Medulla oblongata (tissue), 1 donor: ENCODE measurements at regions not wholly inside any gene's neighbourhood (a gene's known extent, or its start where the extent isn't known, plus 50 kb on each side); places are given as distances from the start of the nearest gene placed in this dataset.
A peak's percentile ranks its signal among the peaks of the same experiment; 100 is the strongest.

Experiments
- DNase-seq: peaks from one replicate; pipeline ENCODE4 v3.0.0-alpha.2; 2015; ENCODE audit errors: extremely low spot score

DNA sequence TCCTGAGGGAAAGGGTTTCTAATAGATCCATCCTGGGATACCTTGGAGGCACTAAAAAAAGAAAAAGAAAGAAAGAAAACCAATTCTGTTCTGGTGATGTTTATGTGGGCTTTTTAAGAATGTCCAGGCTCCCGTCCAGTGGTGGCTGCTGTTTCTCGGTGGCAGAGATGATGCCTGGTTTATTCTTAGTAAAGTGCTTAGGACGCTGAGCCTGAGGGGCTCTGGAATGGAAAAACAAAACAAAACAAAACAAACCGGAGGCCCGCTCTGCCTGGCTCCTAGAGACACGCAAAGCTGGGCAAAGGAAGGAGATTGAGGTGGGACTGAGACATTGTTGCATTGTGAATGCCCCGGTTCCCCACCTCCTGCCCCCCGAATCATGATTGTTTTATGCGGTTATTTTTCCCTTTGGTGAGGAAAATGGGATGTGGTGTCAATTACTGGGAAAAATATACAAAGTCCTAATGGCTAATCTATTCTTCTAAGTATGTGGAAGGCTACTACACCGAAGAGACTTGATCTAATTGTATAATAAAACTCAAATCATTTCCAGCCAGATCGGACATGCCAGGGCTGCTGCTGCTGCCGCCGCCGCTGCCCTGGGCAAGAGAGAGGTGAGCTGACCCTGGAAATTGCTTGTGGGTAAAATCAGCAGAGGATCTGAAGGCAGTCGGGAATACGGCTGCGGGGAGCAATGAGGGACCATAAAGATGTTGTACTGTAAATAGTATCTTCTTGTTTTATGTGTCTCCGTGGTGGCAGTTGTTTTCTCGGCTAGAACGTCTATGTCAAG lies 644.9 kb downstream of the CCDC171 start:
- no peak for DNase-seq

DNA sequence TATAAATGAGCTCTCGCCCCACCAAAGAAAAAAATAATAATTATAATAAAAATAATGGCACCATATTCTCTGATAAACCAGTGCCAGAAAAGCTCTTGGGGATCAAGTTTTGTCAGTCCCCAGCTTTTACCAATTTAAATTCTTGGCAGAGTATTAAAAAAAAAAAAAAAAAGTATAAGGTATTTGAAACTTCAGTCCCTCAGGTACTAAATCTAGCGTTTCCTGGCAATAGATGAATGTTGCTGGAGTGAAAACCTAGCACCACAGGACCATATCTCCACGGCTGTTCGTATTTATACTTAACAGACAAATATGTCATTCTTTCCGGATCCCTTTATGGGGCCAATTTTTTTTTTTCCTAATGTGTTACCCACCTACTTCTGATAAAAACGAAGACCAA lies 646.2 kb downstream of the CCDC171 start:
- no peak for DNase-seq

DNA sequence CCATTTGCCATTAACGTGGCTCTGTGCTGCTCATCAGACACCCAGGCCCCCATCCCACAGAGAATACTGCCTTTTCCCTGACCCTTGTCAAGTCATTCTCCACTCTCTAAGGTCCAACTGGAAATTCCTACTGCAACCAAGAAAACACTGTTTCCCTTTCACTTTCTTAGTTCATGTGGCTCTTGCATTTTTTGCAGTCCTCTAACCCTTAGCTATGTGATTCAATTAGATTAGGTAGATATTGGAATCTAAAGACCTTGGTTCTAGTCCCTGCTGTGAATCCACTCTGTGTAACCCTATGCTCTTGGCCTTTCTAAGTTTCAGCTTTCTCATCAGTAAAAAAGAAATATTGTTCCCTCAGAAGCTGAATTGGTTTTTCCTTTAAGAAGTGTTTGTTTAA lies 649.4 kb downstream of the CCDC171 start:
- DNase-seq, result no peak

DNA sequence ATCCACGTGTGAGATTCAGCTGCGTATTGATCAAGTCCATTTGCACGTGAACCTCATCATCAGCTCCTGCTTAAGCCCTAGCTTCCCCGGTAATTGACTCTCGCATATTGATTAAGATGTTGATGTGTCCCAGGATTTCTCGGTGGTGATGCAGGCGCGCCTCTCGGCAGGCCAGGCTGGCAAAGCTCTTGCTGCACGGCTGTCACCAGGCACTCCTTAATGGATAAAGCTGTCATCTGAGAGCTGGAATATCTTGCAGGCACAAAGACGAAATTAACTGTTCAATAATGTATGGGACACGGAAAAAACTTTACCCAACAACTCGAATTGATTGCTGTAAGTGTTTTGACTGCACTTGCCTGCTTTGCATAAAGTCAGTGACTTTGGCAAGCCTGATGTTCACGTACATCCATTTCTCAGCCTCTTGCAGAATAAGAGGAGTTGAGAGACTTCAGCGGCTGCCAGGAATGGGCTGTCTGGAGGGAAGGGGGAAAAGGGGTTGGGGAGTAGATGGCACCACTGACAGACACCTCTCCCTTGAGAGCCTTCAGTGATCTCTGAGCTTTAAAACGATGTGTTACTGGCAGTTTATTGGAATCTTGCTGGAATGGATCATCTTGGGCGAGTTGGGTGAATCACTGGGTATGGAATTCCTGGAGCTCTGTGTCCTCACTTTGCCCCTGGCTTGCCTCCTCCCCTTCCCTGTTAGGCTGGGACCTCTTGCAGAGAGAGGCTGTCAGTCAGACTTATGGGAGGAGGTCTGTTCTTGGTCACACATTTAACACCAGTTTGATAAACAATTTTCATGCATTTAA lies 650.3 kb downstream of the CCDC171 start:
- no peak for DNase-seq

DNA sequence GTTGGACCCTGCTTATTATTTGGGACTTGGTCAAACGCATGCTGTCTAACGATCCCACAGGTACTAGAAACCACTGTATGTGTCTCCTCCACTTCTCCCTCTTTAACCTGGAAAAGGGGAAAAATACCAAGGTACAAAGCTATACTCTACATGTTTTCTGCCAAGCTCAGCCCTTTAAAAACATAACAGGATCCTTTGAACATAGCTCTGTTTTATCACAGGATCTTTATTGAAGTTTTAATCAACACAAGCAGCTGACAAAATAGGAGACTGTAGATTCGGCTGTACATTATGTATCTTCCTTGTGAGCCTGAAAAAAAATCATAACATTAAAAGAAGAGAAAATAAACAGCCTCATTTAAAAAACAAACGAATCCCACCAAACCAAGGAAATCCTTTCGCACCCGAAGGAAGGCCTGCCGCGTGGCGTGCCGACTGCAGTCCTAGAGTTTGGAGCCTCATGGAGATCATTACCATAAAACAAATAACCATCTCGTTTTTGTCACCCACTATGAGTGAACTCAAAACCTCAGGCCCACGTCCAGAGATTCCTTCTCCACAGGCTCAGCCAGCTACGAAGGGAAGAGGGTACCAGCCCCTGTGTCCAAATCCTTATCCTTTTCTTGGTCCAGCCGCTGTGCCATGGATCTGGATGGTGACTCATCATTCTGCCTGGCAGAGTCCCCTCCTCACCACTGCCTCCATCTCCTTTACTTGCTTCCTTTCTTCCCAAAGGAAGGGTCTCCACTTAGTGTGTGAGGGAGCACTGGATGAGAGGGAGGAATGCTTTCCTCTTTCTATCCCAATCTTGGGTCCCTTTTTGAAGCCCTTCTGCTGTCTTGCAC lies 651.1 kb downstream of the CCDC171 start:
- DNase-seq, result no peak

DNA sequence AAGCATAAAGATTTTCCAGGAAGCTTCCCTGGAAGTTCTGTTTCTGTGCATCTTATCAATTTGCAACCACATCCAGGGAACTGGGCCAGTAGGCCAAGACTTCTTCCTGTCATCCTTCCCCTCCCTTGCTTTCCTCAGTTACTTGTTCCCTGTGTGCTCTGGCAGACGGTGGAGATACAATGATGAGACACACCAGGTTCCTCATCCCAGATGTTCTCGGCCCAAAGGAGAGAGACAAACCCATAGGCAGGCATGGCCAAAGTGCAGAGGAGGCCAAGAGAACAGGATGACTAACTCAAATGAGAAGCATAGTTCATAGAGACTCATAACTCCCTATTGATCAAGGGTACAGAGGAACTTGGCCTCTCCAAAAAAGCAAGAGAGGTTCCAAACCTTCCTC lies 652.6 kb downstream of the CCDC171 start:
- no peak for DNase-seq

DNA sequence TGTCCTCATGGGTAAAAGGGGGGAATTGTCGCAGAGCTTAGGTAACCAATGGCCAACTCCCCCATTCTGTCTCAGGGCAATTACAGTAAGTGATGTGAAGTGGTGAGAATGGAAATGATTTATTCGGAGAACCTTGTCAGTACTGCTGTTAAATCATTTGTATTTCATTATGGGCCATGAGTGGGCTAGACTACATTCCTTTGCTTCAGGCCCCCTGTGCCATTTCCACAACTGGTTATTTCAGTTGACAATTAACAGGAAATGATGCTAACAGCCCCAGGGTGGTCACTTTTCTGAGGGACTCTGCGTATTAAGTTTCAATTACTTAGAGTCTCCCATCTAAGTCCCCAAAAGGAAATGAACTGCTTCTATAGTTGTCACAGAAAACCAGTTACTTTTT lies 653.7 kb downstream of the CCDC171 start:
- no peak for DNase-seq

DNA sequence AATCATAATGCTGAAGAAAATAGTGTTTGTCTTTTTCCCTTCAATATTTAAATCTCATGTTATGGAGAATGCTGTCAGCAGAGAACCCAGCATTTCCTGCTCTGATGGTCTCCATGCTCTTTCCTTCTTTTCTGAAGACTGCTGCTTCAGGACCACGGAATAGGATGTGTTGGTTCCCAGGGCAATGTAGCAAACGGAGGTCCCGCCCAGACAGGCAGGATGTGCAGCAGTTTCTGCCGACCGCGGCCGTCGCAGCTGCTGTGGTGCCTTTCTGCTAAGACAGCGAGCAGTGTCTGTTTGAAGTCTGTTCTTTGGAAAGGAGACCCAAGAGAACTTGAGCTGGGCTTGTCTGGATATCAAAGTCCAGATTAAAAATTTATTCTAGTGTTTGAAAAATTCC lies 654.3 kb downstream of the CCDC171 start:
- no peak for DNase-seq

DNA sequence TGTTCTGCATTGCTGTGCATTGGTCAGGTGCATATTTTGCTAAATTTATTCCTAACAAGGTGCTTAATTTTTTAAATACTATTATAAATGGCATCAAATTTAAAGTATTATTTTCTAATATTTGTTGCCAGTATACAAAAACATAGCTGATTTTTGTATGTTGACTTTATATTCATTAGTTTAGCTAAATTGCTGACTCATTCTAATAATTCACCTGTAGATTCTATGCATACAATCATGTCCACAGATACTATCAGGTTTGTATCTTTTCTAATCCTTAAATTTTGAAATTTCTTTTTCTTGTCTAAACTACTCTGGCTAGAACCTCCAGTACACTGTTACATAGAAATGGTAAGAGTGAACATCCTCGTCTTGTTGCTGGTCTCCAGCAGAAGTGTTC lies 657.6 kb downstream of the CCDC171 start:
- DNase-seq, result no peak

DNA sequence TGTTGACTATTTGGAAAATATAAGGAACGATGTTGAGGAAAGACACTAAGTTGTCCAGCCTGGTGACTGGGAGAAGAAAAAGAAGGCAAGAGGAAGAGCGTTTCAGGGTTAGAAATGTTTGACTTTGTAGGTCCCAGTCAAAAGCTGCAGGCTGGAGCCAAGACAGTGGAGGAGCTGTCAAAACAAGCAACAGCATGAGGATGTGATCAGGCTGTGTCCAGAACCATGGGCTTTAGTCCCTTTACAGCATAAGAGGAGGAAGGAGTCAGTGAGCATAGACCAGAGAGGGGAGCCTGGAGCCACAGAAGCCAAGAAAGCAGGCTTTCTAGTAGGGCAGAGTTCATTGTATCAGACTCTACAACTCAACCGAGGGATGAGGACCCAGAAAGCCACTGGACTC lies 658.5 kb downstream of the BNC2 start:
- no peak for DNase-seq

DNA sequence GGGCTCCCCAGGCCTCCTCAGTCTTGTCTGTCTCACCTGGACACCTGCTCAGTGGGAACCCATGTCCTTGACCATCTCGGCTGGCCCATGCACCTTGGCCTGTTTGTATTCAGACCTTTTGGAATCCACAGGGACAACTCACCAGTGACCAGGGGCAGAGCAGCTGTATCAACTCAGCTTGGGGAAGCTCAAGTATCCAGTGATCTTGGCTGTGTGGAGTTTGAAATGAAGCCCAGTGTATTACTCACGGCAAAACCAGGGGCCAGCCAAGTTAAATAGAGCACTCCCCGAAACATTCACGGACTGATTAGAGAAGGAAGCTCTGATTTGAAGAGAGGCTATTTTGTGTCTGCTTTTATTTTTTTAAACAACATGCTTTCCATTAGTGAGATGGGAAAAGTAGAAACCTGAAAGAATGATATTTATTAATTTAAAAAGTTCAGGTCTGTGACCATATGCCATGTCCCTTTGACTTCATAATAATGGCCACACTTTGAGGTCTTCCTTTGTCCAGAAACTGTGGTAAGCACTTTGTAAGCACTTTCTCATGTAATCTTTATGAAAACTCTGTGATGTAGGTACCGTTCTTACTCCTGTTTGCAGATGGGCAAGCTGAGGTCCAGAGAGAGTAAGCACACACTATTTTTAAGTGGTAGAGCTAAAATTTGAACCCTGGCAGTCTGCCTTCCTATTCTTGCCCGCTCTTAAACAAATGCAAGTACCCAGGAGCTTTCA lies 656.5 kb downstream of the BNC2 start:
- peak; percentile 31 for DNase-seq

DNA sequence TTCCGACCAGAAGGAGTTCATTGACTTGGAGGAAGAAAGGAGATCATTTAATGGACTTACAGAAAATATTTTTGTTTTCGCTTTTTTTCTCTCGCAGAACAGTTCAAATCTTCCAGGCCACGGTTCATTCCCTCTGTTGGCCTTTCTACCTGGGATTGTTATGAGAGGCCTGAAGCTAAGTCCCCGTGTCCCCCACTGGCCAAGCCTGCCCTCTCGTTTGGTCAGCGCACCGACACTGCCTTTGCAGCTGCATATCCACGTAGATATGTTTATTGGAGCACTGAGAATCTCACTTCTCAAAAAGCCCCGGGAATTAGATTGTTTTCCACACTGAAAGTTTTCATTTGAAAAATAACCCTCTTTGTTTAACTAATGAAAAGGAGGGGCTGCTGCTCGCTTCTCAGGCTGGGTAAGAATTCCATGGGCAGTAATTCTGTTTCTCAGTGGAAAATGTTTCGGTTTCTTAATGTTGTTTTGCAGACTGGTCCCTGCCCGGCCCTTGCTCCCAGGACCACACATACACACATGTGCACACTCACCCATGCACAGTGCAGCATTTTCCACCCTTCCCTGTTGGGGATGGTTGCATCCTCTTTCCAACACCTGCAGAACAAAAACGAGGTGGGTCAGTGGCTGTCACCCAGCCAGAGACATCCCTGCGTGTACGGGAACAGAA lies 655.7 kb downstream of the BNC2 start:
- no peak for DNase-seq

DNA sequence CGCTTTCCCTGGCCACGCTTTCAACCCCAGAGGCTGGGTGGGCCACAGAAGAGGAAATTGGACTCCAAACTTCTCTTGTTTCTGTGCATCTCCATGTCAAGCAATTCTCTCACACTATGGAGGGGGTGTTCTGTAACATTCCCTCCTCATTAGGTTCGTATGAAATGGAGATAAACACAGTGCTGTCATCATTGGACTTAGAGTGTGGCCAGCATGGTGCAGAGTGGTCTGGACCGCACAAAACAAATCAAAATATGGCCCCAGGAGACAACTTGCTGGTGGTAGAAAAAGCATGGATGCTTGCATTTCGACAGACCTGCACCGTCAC lies 655.2 kb downstream of the BNC2 start:
- DNase-seq, result no peak

DNA sequence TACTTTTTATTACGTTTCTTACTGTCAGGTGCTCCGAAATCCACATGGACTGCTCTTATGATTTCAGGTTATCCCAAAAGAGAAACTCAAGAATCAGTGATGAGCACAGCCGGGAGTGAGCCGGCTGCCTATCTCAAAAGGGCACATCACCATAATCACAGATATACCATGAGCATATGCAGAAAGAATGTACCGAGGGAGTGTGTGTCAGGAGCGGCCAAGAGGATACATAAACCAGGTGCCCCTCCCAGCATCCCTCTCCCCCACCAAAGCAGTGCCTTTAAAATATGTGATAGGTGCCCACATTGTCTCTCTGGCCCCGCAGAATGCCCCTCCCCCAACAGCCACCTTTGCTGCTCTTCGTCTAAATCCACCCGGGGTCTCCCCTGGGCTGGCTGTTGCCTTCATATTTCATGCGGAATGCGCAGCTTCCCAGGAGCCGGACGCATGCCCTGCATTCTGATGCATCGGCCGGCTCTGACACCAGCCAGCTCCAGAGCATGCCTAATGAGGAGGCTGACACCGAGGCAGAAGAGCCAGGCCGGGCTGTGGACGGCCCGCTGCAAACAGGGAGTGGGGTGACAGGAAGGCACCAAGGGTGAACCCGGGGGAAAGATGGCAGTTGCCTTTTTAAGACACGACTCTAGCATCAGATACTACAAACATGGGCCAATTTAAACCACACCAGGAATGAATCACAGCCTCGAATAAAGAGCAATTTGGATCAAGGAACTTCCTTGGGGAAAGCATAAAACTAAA lies 652.3 kb downstream of the BNC2 start:
- DNase-seq, result no peak

DNA sequence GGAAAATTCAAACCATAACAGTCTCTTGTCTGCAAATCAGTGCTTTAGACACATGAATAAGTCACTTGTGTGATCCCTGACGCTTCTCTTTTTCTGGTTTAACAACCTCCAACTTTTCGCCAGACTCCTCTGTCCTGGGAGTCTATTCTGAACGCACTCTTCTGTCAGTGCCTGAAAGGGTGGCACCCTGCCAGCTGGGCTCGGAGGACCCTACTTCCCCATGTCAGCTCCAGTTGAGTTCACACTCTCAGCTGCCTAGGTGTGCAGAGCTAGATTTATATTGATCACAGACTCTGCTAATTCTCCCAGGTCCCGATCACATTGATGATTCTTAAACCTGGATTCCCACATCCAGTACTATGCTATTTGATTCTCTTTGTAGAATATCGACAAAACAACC lies 649.1 kb downstream of the BNC2 start:
- DNase-seq, result peak; percentile 22

DNA sequence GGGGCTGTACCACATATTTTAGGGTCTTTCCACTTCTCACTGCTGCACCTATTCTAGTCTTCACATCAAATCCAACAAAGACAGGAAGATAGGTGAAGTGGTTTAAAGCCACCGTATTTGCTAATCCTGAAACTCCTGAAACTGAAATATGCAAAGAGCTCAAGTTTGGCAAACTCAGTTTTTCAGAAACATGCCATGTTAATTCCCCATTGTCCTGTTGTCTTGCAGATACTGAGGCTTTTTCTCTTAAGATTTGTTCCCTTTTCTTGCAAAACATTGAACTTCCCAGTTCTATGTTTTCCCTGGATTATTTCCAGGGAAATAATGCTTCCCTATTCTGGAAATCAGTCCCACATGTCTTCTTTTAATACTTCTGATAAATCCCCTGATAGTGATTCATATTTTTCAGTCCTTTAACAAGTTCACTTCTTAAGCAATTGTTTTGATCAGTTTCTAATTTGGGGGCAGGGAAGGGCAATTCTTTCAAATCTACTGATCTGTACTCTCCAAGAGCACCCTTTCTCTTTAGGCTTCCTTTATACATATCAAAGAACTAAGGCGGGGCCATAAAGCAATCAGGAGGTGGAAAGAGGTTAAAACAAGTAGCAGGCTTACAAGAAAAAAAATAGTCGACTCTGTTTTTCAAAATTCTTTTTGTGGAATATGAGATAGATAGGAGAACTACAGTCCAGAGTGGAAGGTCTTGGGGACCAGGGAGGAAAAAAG lies 648.5 kb downstream of the BNC2 start:
- DNase-seq, result no peak

DNA sequence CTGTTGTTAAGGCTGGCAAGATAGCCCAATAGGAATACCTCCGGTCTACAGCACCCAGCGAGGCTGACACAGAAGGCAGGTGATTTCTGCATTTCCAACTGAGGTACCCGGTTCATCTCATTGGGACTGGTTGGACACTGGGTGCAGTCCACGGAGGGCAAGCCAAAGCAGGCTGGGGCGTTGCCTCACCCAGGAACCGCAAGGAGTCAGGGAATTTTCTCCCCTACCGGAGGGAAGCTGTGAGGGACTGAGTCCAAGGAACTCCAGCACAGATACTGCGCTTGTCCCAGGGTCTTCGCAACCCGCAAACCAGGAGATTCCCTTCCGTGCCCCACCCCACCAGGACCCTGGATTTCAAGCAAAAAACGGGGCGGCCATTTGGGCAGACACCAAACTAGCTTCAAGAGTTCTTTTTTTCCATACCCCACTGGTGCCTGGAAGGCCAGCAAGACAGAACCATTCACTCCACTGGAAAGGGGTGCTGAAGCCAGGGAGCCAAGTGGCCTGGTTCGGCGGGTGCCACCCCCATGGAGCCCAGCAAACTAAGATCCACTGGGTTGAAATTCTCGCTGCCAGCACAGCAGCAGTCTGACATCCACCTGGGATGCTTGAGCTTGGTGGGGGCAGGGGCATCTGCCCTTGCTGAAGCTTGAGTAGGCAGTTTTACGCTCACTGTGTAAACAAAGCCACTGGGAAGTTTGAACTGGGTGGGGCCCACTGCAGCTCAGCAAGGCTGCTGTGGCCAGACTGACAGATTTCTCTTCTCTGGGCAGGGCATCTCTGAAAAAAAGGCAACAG lies 647.2 kb downstream of the BNC2 start:
- no peak for DNase-seq

DNA sequence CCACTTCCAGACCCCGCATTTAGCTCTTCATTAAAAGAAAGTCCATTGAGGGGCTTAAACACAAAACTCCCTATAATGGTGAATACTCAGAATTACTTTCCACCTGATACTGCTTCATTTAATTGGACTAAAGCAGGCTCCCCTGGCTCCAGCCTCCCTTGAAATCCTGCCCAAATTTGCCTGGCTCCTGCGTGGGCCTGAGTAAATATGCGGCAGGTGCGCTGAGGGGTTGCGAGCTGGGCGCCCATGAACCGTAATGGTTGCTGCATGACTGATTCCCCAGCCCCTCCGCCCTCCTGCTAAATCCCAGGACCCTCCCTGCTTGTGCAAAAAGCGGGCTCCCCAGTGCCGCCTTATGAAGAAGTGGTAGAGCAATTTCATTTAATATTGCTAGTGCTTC lies 639.7 kb downstream of the BNC2 start:
- DNase-seq, result no peak

DNA sequence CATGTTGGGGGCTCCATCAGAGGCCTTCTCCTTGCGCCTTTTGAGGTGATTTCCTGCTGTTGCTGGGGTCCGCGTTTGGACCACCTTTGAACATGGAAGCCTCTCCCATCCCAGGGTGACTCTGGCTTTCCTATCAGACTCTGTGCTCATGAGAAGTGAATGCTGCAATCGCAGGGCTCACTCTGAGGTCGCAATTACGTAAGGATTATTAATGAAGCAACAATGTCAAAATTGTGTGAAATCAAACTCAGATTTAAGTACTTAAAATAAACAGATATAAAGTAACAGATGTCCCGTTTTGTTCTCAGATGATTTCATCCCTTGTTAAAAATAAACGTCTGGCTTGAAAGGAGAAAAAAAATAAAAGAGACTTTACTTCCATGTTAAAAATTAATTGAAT lies 634.2 kb downstream of the BNC2 start:
- DNase-seq, result no peak
